H9 (cell line): ENCODE measurements at regions not wholly inside any gene's neighbourhood (a gene's known extent, or its start where the extent isn't known, plus 50 kb on each side); places are given as distances from the start of the nearest gene placed in this dataset.

ENCODE experiments used
- DNase-seq: peaks from one replicate; pipeline ENCODE4 v3.0.0-alpha.2; 2017
- H2AFZ ChIP-seq: one replicate; pipeline ENCODE4 v1.6.1; 2013; ENCODE audit warnings: mild to moderate bottlenecking, low read length, control low read depth, moderate library complexity
- H2AK5ac ChIP-seq: 2 replicates; pipeline ENCODE4 v1.6.1; 2013; ENCODE audit warnings: low read length, control low read depth, mixed read lengths; ENCODE audit not compliant: insufficient read length
- H2BK120ac ChIP-seq: one replicate; pipeline ENCODE4 v1.6.1; 2013; ENCODE audit warnings: low read depth, mild to moderate bottlenecking, low read length, control low read depth, inconsistent platforms; ENCODE audit not compliant: poor library complexity, severe bottlenecking
- H2BK12ac ChIP-seq: 2 replicates; pipeline ENCODE4 v1.6.1; 2013; ENCODE audit warnings: low read length, control low read depth, mixed read lengths, low read depth; ENCODE audit not compliant: insufficient read length
- H2BK15ac ChIP-seq: 2 replicates; pipeline ENCODE4 v1.6.1; 2013; ENCODE audit warnings: low read depth, low read length, control low read depth
- H2BK20ac ChIP-seq: one replicate; pipeline ENCODE4 v1.6.1; 2013; ENCODE audit warnings: low read depth, mild to moderate bottlenecking, low read length, control low read depth, inconsistent platforms; ENCODE audit not compliant: poor library complexity, severe bottlenecking
- H2BK5ac ChIP-seq: 2 replicates; pipeline ENCODE4 v1.6.1; 2013; ENCODE audit warnings: low read length, control low read depth, mixed read lengths; ENCODE audit not compliant: insufficient read length
- H3K14ac ChIP-seq: 2 replicates; pipeline ENCODE4 v1.6.1; 2013; ENCODE audit warnings: low read length, control low read depth; ENCODE audit not compliant: insufficient read depth
- H3K18ac ChIP-seq: 2 replicates; pipeline ENCODE4 v1.6.1; 2013; ENCODE audit warnings: low read depth, mild to moderate bottlenecking, mixed read lengths, low read length, control low read depth; ENCODE audit not compliant: insufficient read length
- H3K23ac ChIP-seq: 2 replicates; pipeline ENCODE4 v1.6.1; 2013; ENCODE audit warnings: low read length, control low read depth, mixed read lengths, low read depth; ENCODE audit not compliant: insufficient read length
- H3K23me2 ChIP-seq: 2 replicates; pipeline ENCODE4 v1.6.1; 2013; ENCODE audit warnings: low read depth, mild to moderate bottlenecking, mixed read lengths, low read length, control low read depth; ENCODE audit not compliant: insufficient read length, poor library complexity, severe bottlenecking
- H3K27ac ChIP-seq: 2 replicates; pipeline ENCODE4 v1.5.1; 2013; ENCODE audit warnings: low read length, control low read depth, mixed read lengths, low read depth; ENCODE audit not compliant: insufficient read length
- H3K27me3 ChIP-seq: 2 replicates; pipeline ENCODE4 v1.6.1; 2013; ENCODE audit warnings: low read length, control low read depth, inconsistent platforms; ENCODE audit not compliant: insufficient read depth
- H3K4ac ChIP-seq: 2 replicates; pipeline ENCODE4 v1.6.1; 2013; ENCODE audit warnings: low read depth, mild to moderate bottlenecking, control low read depth, inconsistent platforms, low read length, moderate library complexity
- H3K4me1 ChIP-seq: 2 replicates; pipeline ENCODE4 v1.6.1; 2013; ENCODE audit warnings: low read length, control low read depth, inconsistent platforms; ENCODE audit not compliant: insufficient read depth
- H3K4me2 ChIP-seq: 2 replicates; pipeline ENCODE4 v1.6.1; 2013; ENCODE audit warnings: low read length, control low read depth, mixed read lengths; ENCODE audit not compliant: insufficient read length, insufficient read depth
- H3K56ac ChIP-seq: 2 replicates; pipeline ENCODE4 v1.6.1; 2013; ENCODE audit warnings: low read depth, mild to moderate bottlenecking, mixed read lengths, low read length, control low read depth; ENCODE audit not compliant: insufficient read length
- H3K79me1 ChIP-seq: 2 replicates; pipeline ENCODE4 v1.6.1; 2013; ENCODE audit warnings: low read depth, mild to moderate bottlenecking, moderate library complexity, low read length, control low read depth, inconsistent platforms; ENCODE audit not compliant: insufficient read depth, poor library complexity, severe bottlenecking
- H3K79me2 ChIP-seq: 2 replicates; pipeline ENCODE4 v1.6.1; 2013; ENCODE audit warnings: low read length, control low read depth, inconsistent platforms; ENCODE audit not compliant: insufficient read depth
- H3K9ac ChIP-seq: 2 replicates; pipeline ENCODE4 v1.6.1; 2013; ENCODE audit warnings: low read length, control low read depth, mixed read lengths; ENCODE audit not compliant: insufficient read length; ENCODE audit errors: extremely low read depth
- H3K9me3 ChIP-seq: one replicate; pipeline ENCODE4 v1.6.1; 2013; ENCODE audit warnings: low read depth, low read length, inconsistent platforms; ENCODE audit not compliant: control insufficient read depth
- H3T11ph ChIP-seq: one replicate; pipeline ENCODE4 v1.6.1; 2013; ENCODE audit warnings: mild to moderate bottlenecking, low read length, control low read depth, inconsistent platforms
- H4K20me1 ChIP-seq: one replicate; pipeline ENCODE4 v1.6.1; 2013; ENCODE audit not compliant: control insufficient read depth, insufficient read length, insufficient read depth
- H4K5ac ChIP-seq: 2 replicates; pipeline ENCODE4 v1.6.1; 2013; ENCODE audit warnings: low read depth, mild to moderate bottlenecking, mixed read lengths, low read length, control low read depth; ENCODE audit not compliant: insufficient read length
- H4K8ac ChIP-seq: replicated peaks from 2 replicates; pipeline ENCODE4 v1.6.1; 2013; ENCODE audit warnings: low read length, control low read depth, mixed read lengths, low read depth; ENCODE audit not compliant: insufficient read length
- H4K91ac ChIP-seq: 2 replicates; pipeline ENCODE4 v1.6.1; 2013; ENCODE audit warnings: low read depth, mild to moderate bottlenecking, moderate library complexity, mixed read lengths, low read length, control low read depth; ENCODE audit not compliant: insufficient read length
- H3K27ac Mint-ChIP-seq, 3 experiments: 2 replicates in 2 of 3; 3 replicates in 1 of 3; pipeline ENCODE4 v1.8.0; 2020 to 2021; ENCODE audit warnings: mixed read lengths in 3 of 3, mild to moderate bottlenecking in 1 of 3, moderate library complexity in 1 of 3
- H3K27me3 Mint-ChIP-seq: 2 replicates; pipeline ENCODE4 v1.8.0; 2021; ENCODE audit warnings: low read depth, mild to moderate bottlenecking, moderate library complexity, mixed read lengths
- H3K36me3 Mint-ChIP-seq, 3 experiments: 2 replicates in 2 of 3; 3 replicates in 1 of 3; pipeline ENCODE4 v1.8.0; 2020 to 2021; ENCODE audit warnings: low read depth in 3 of 3, mixed read lengths in 3 of 3; ENCODE audit not compliant: insufficient read depth in 1 of 3
- H3K4me1 Mint-ChIP-seq, 2 experiments: 2 replicates each; pipeline ENCODE4 v1.8.0; 2020; ENCODE audit warnings: mixed read lengths in 2 of 2
- H3K4me3 Mint-ChIP-seq, 2 experiments: 2 replicates in 1 of 2; 3 replicates in 1 of 2; pipeline ENCODE4 v1.8.0; 2020 to 2021; ENCODE audit warnings: mild to moderate bottlenecking in 2 of 2, mixed read lengths in 2 of 2, moderate library complexity in 1 of 2
- H3K9me3 Mint-ChIP-seq, 2 experiments: 2 replicates in 1 of 2; 3 replicates in 1 of 2; pipeline ENCODE4 v1.8.0; 2020; ENCODE audit warnings: mild to moderate bottlenecking in 2 of 2, mixed read lengths in 2 of 2, moderate library complexity in 1 of 2
- WGBS: extraction: QIAGEN DNeasy Blood & Tissue Kit; methylation state at CpG from one replicate; pipeline ENCODE4 v1.1.7; 2013; ENCODE audit warnings: missing lambda C conversion rate, low lambda C conversion rate, mixed read lengths; ENCODE audit not compliant: insufficient read length; ENCODE audit errors: extremely low coverage; 5-methylcytosine and 5-hydroxymethylcytosine counted together
- TF ChIP-seq, protein P1 (sequence below): fragments of 200-600 bp; sonication (generic); conservative IDR thresholded peaks from 3 replicates; pipeline ENCODE4 v1.8.0; 2021; ENCODE audit warnings: antibody characterized with exemption, mild to moderate bottlenecking

DNA sequence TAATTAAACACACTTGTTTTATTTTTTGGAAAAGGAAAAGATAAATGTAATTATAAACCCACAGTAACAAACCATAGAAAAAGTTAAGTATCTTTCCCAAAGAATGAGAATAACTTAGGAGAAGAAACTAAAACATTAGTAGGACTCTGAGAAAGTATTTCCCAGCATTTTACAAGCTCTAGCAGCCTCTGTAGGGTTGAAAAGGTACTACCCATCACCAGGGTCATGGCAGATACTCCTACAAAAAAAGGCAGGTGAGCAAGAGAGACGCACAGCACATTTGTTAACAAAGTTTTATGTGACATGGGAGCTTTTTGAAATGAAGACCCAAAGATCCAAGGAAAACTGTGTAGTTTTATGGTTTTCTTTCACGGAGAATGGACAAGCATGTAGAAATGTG is 77.7 kb upstream of the FAM169A start:
- H3K4ac ChIP-seq, result no peak overlapping the region
- H3K79me2 ChIP-seq, result no peaks in the 10 kb centered on the region
- H3K9me3 ChIP-seq, result no peaks in the 10 kb centered on the region
- WGBS, result no CpG with 5 or more reads among the region's 2 CpGs
- Mint-ChIP-seq H3K4me3 (no peak overlapping the region), H3K27ac (no peak overlapping the region), H3K27me3 (no peaks in the 10 kb centered on the region), H3K36me3 (no peaks in the 10 kb centered on the region), H3K4me1 (peaks cover 25 to 28% of the 10 kb centered on the region in 2 experiments), H3K9me3 (peaks cover 0 to 2% of the 10 kb centered on the region in 2 experiments; a peak in 1 of 5 replicates)
- no peak overlapping the region for H3K23ac ChIP-seq
- no peak overlapping the region for H2BK5ac ChIP-seq
- H2BK20ac ChIP-seq, result no peak overlapping the region
- H3K4me2 ChIP-seq, result no peak overlapping the region
- no peak overlapping the region for H2BK15ac ChIP-seq
- no peaks in the 10 kb centered on the region for H3K23me2 ChIP-seq
- H3K56ac ChIP-seq, result no peak overlapping the region
- H3T11ph ChIP-seq, result no peak overlapping the region
- no peak overlapping the region for H4K5ac ChIP-seq
- no peak overlapping the region for H3K18ac ChIP-seq
- no peak overlapping the region for H4K8ac ChIP-seq
- H3K27ac ChIP-seq, result no peak overlapping the region
- no peak overlapping the region for H3K14ac ChIP-seq
- DNase-seq, result no peak
- H3K4me1 ChIP-seq, result peaks cover 2% of the 10 kb centered on the region; the same call in 1 of the 2 replicates
- H4K91ac ChIP-seq, result no peak overlapping the region
- H3K9ac ChIP-seq, result no peak overlapping the region
- H3K27me3 ChIP-seq, result no peaks in the 10 kb centered on the region
- H2BK120ac ChIP-seq, result no peak overlapping the region
- no peak overlapping the region for H2AK5ac ChIP-seq
- H2BK12ac ChIP-seq, result no peak overlapping the region
- TF ChIP-seq, protein P1, sequence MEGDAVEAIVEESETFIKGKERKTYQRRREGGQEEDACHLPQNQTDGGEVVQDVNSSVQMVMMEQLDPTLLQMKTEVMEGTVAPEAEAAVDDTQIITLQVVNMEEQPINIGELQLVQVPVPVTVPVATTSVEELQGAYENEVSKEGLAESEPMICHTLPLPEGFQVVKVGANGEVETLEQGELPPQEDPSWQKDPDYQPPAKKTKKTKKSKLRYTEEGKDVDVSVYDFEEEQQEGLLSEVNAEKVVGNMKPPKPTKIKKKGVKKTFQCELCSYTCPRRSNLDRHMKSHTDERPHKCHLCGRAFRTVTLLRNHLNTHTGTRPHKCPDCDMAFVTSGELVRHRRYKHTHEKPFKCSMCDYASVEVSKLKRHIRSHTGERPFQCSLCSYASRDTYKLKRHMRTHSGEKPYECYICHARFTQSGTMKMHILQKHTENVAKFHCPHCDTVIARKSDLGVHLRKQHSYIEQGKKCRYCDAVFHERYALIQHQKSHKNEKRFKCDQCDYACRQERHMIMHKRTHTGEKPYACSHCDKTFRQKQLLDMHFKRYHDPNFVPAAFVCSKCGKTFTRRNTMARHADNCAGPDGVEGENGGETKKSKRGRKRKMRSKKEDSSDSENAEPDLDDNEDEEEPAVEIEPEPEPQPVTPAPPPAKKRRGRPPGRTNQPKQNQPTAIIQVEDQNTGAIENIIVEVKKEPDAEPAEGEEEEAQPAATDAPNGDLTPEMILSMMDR, result peak; percentile 66
- no peaks in the 10 kb centered on the region for H3K79me1 ChIP-seq
- peak overlapping the region; percentile 80 for H2AFZ ChIP-seq
- no peaks in the 10 kb centered on the region for H4K20me1 ChIP-seq
